Suprapubic skin (tissue), 4 donors: ENCODE measurements at regions not wholly inside any gene's neighbourhood (a gene's known extent, or its start where the extent isn't known, plus 50 kb on each side); places are given as distances from the start of the nearest gene placed in this dataset.

Experiments used
- EP300 ChIP-seq: sonication (generic); formaldehyde crosslinking; IDR thresholded peaks from one replicate; pipeline ENCODE4 v1.6.1; 2017; ENCODE audit warnings: antibody characterized with exemption
- POLR2A ChIP-seq, 2 donors: fragments of 450-650 bp; IDR thresholded peaks; one replicate each; pipeline ENCODE4 v1.6.1; 2017; ENCODE audit warnings: antibody characterized with exemption in 2 of 2, mild to moderate bottlenecking in 2 of 2, moderate library complexity in 2 of 2
- POLR2AphosphoS5 ChIP-seq, 3 donors: sonication (generic); formaldehyde crosslinking; IDR thresholded peaks; one replicate each; pipeline ENCODE4 v1.6.1; 2017; ENCODE audit warnings: antibody characterized with exemption in 3 of 3
- TF ChIP-seq, protein P1 (sequence below), 2 donors: fragments of 200-600 bp in 1 of 2; fragments of 450-650 bp in 1 of 2; sonication (generic) in 1 of 2; IDR thresholded peaks; one replicate each; pipeline ENCODE4 v1.5.1; 2016 to 2019; ENCODE audit warnings: antibody characterized with exemption in 2 of 2, mild to moderate bottlenecking in 1 of 2, moderate library complexity in 1 of 2

DNA sequence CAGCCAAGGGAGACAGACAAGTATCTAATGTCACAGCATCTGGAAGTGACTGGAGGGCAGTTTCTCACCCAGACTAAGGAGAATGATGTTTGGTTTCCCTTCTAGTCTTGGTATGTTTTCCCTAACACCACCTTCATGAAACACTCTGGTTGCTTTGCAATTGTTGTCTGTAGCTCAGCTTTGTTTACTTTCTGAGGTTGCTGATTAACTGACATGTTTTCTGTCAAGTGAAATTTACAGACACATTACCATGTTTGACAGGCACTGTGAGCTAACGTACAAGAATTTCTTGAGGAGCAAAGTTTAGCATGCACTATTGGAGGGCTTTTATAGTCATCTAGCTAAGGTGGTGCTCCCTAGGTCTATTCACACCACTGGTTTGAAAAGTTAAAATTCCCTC is 131.6 kb upstream of the NECTIN3 start:
- TF ChIP-seq POLR2A (IDR thresholded peaks at IDR 0.05) (no peak), EP300 (no peak), POLR2AphosphoS5 (IDR thresholded peaks at IDR 0.05) (no peak)
- TF ChIP-seq, protein P1, sequence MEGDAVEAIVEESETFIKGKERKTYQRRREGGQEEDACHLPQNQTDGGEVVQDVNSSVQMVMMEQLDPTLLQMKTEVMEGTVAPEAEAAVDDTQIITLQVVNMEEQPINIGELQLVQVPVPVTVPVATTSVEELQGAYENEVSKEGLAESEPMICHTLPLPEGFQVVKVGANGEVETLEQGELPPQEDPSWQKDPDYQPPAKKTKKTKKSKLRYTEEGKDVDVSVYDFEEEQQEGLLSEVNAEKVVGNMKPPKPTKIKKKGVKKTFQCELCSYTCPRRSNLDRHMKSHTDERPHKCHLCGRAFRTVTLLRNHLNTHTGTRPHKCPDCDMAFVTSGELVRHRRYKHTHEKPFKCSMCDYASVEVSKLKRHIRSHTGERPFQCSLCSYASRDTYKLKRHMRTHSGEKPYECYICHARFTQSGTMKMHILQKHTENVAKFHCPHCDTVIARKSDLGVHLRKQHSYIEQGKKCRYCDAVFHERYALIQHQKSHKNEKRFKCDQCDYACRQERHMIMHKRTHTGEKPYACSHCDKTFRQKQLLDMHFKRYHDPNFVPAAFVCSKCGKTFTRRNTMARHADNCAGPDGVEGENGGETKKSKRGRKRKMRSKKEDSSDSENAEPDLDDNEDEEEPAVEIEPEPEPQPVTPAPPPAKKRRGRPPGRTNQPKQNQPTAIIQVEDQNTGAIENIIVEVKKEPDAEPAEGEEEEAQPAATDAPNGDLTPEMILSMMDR (IDR thresholded peaks at IDR 0.05), result no peak
